ENCODE measurements at regions not wholly inside any gene's neighbourhood (a gene's known extent, or its start where the extent isn't known, plus 50 kb on each side); places are given as distances from the start of the nearest gene placed in this dataset.
"Not testable (repeated sequence)": the region's sequence is repeated elsewhere in the genome, so short reads cannot be mapped to it uniquely, and the experiment has no call there.

GRCh38 chr1:230493264-230493663, 67.1 kb upstream of the PGBD5 start:
- DNase-seq (ENCODE audit: low read depth in 2 of 3, low spot score in 1 of 3): no peak

DNA sequence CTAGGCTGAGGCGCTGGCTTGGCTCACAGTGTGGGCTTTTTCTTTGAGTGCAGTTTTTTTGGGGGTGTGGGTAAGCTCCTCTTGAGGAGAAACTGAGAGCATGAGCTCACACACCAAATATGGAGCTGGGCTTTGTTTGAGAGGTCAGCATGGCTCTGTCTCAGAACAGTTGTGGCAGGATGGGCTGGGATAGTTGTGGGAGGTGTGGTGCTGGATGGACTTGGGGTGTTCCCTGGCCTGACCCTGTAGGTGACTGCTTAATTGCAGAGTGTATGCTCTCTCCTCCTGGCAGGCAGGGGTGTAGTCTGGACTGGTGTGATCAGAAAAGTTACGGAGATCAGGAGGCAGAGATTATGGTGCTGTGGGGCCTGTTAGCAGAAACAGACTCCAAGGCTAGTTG, 64.3 kb upstream of the PGBD5 start:
- no peak for DNase-seq (ENCODE audit: low read depth in 2 of 3, low spot score in 1 of 3)

DNA sequence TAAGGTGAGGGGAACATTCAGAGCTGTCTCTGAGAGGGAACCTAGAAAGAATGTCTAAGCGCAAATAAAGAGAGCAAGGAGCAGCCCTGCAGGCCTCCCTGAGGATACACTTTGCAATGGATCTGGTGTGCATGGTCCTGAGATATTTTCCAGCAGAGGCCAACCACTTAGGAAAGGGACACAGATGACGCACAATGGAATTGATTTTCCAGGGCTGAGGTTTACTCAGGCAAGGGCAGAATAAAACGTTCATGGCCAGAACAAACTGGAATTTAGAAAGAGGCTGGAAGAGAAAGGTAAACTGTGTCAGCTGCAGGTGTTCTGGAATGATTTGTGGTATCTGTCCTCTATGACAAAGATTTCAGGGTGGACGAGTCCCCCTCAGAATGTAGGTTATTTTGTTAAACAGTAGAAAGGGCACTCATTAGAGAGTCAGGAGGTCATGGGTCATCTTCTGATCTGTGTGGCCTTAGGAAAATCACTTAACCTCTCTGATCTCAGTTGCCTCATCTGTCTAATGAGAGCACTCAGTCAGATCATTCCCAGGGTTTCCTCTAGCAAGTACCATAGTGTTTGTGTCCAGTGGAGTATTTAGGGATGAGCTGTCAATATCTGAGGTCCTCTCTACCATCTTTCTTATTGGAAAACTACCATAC, 61.8 kb upstream of the PGBD5 start:
- no peak for DNase-seq (ENCODE audit: low read depth in 2 of 3, low spot score in 1 of 3)

DNA sequence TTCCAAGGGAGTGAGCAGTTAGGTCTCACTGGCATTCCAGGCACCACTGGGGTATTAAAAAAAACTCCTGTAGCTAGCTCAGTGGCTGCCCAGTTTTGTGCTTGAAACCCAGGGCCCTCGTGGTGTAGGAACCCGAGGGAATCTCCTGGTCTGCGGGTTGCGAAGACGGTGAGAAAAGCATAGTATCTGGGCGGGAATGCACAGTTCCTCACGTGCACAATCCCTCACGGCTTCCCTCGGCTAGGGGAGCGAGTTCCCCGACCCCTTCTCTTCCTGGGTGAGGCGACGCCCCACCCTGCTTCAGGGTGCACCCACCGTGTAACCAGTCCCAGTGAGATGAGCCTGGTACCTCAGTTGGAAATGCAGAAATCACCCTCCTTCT, 50.5 kb upstream of the PGBD5 start:
- DNase-seq (ENCODE audit: low read depth in 2 of 3, low spot score in 1 of 3): no peak

DNA sequence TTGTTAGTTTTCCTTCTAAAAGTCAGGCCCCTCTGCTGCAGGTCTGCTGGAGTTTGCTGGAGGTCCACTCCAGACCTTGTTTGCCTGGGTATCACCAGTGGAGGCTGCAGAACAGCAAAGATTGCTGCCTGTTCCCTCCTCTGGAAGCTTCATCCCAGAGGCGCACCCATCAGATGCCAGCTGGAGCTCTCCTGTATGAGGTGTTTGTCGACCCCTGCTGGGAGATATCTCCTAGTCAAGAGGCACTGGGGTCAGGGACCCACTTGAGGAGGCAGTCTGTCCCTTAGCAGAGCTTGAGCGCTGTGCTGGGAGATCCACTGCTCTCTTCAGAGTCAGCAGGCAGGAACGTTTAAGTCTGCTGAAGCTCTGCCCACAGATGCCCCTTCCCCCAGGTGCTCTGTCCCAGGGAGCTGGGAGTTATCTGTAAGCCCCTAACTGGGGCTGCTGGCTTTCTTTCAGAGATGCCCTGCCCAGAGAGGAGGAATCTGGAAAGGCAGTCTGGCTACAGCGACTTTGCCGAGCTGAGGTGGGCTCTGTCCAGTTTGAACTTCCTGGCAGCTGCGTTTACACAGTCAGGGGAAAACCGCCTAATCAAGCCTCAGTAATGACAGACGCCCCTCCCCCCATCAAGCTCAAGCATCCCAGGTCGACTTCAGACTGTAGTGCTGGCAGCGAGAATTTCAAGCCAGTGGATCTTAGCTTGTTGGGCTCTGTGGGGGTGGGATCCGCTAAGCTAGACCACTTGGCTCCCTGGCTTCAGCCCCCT, 49.9 kb upstream of the PGBD5 start:
- DNase-seq (ENCODE audit: low read depth in 2 of 3, low spot score in 1 of 3): not testable (repeated sequence)

Measured in stimulated activated CD4-positive, alpha-beta T cell treated with anti-CD3 and anti-CD28 coated beads, Interleukin-12 subunit alpha, Interleukin-12 subunit beta, amount 100 ng/mL, for 48 hours (primary cell).